Esophagus squamous epithelium (tissue), 5 donors: ENCODE measurements at regions not wholly inside any gene's neighbourhood (a gene's known extent, or its start where the extent isn't known, plus 50 kb on each side); places are given as distances from the start of the nearest gene placed in this dataset.

Source experiments
- DNase-seq: peaks from one replicate; lab custom pipeline; 2025; lab: John Stamatoyannopoulos, UW
- H3K27ac ChIP-seq, 4 donors: fragments of 200-600 bp; sonication (generic); one replicate each; pipeline ENCODE4 v1.5.1; 2016 to 2019; ENCODE audit warnings: mild to moderate bottlenecking in 1 of 4
- H3K27me3 ChIP-seq, 4 donors: fragments of 200-600 bp; sonication (generic); 1 replicate in 3 of 4; 2 replicates in 1 of 4; pipeline versions ENCODE4 v1.5.1 to v1.6.0; 2017 to 2021; ENCODE audit warnings: antibody characterized with exemption in 1 of 4
- H3K36me3 ChIP-seq, 3 donors: fragments of 200-600 bp; sonication (generic); one replicate each; pipeline ENCODE4 v1.5.1; 2016 to 2019
- H3K4me1 ChIP-seq, 3 donors: fragments of 200-600 bp; sonication (generic); one replicate each; pipeline ENCODE4 v1.5.1; 2017 to 2019
- H3K4me3 ChIP-seq, 4 donors: fragments of 200-600 bp; sonication (generic); 1 replicate in 3 of 4; 2 replicates in 1 of 4; pipeline ENCODE4 v1.5.1; 2016 to 2019; ENCODE audit warnings: mild to moderate bottlenecking in 2 of 4, moderate library complexity in 1 of 4
- H3K9me3 ChIP-seq, 3 donors: fragments of 200-600 bp; sonication (generic); one replicate each; pipeline ENCODE4 v1.5.1; 2016 to 2019
- CTCF ChIP-seq, 6 experiments: fragments of 450-650 bp in 4 of 6; fragments of 200-600 bp in 2 of 6; sonication (generic) in 2 of 6; IDR thresholded peaks; one replicate each; pipeline ENCODE4 v1.5.1; 2016 to 2019; ENCODE audit warnings: antibody characterized with exemption in 6 of 6, mild to moderate bottlenecking in 4 of 6, moderate library complexity in 4 of 6
- POLR2A ChIP-seq, 4 donors: fragments of 450-650 bp; IDR thresholded peaks; one replicate each; pipeline ENCODE4 v1.6.1; 2017; ENCODE audit warnings: antibody characterized with exemption in 4 of 4, mild to moderate bottlenecking in 4 of 4, moderate library complexity in 3 of 4
- WGBS, 2 donors: methylation state at CpG; one replicate each; pipeline ENCODE4 v1.1.5; 2018; 5-methylcytosine and 5-hydroxymethylcytosine counted together
- intact Hi-C: fragments of 100-400 bp; cut with DNase I; formaldehyde crosslinking; loops from one replicate; pipeline ENCODE4 v1.15.0; 2022
- donor health status: DM: yes; HTN: yes; CAD: no.

GRCh38 chr12:119258149-119258548, 76.4 kb upstream of the CCDC60 start:
- H3K27ac ChIP-seq: no peak overlapping the region
- H3K4me1 ChIP-seq: no peaks in the 10 kb centered on the region
- intact Hi-C loops: no loop called here
- H3K36me3 ChIP-seq: no peaks in the 10 kb centered on the region
- TF ChIP-seq POLR2A (IDR thresholded peaks at IDR 0.05): no peak
- no peak for TF ChIP-seq CTCF (IDR thresholded peaks at IDR 0.05)
- 31 to 62% methylated on average over 3 to 7 of the region's 7 CpGs for WGBS, 2 donors
- H3K9me3 ChIP-seq: no peaks in the 10 kb centered on the region
- no peak for DNase-seq
- H3K4me3 ChIP-seq: no peak overlapping the region
- no peaks in the 10 kb centered on the region for H3K27me3 ChIP-seq

GRCh38 chr12:119258556-119258955, 76.0 kb upstream of the CCDC60 start:
- H3K4me1 ChIP-seq: no peaks in the 10 kb centered on the region
- H3K27ac ChIP-seq: no peak overlapping the region
- H3K4me3 ChIP-seq: no peak overlapping the region
- 73 to 85% methylated on average over 4 of the region's 4 CpGs for WGBS, 2 donors
- DNase-seq: no peak
- no peak for TF ChIP-seq POLR2A (IDR thresholded peaks at IDR 0.05)
- TF ChIP-seq CTCF (IDR thresholded peaks at IDR 0.05): no peak
- no peaks in the 10 kb centered on the region for H3K27me3 ChIP-seq
- no peaks in the 10 kb centered on the region for H3K36me3 ChIP-seq
- no peaks in the 10 kb centered on the region for H3K9me3 ChIP-seq
- intact Hi-C loops: no loop called here

GRCh38 chr12:119259484-119259883, 75.0 kb upstream of the CCDC60 start:
- TF ChIP-seq POLR2A (IDR thresholded peaks at IDR 0.05) (no peak), CTCF (IDR thresholded peaks at IDR 0.05) (no peak)
- Histone ChIP-seq H3K27me3 (no peaks in the 10 kb centered on the region), H3K9me3 (no peaks in the 10 kb centered on the region), H3K4me3 (no peak overlapping the region), H3K27ac (no peak overlapping the region), H3K4me1 (no peaks in the 10 kb centered on the region), H3K36me3 (no peaks in the 10 kb centered on the region)
- 5 to 43% methylated on average over 2 to 4 of the region's 4 CpGs for WGBS, 2 donors
- intact Hi-C loops: no loop called here
- DNase-seq: no peak

- intact Hi-C loops: no loop called here
- 84 to 87% methylated on average over 2 of the region's 2 CpGs for WGBS, 2 donors
These were observed 72.1 kb upstream of the CCDC60 start for GRCh38 chr12:119262388-119262787.

GRCh38 chr12:119263466-119263865, 71.1 kb upstream of the CCDC60 start:
- intact Hi-C loops: no loop called here
- Histone ChIP-seq H3K27me3 (no peaks in the 10 kb centered on the region), H3K36me3 (no peaks in the 10 kb centered on the region), H3K9me3 (no peaks in the 10 kb centered on the region), H3K27ac (no peak overlapping the region), H3K4me1 (no peaks in the 10 kb centered on the region), H3K4me3 (no peak overlapping the region)
- 58 to 61% methylated on average over 3 of the region's 3 CpGs for WGBS, 2 donors
- TF ChIP-seq POLR2A (IDR thresholded peaks at IDR 0.05) (no peak), CTCF (IDR thresholded peaks at IDR 0.05) (no peak)
- no peak for DNase-seq

More at GRCh38 chr12:119262388-119262787, 72.1 kb upstream of the CCDC60 start:
- no peaks in the 10 kb centered on the region for H3K27me3 ChIP-seq
- no peaks in the 10 kb centered on the region for H3K4me1 ChIP-seq
- no peak overlapping the region for H3K27ac ChIP-seq
- H3K4me3 ChIP-seq: no peak overlapping the region
- TF ChIP-seq POLR2A (IDR thresholded peaks at IDR 0.05) (no peak), CTCF (IDR thresholded peaks at IDR 0.05) (no peak)
- no peaks in the 10 kb centered on the region for H3K36me3 ChIP-seq
- DNase-seq: no peak
- no peaks in the 10 kb centered on the region for H3K9me3 ChIP-seq
